D341Med (cell line): ENCODE measurements at regions not wholly inside any gene's neighbourhood (a gene's known extent, or its start where the extent isn't known, plus 50 kb on each side); places are given as distances from the start of the nearest gene placed in this dataset.
"Not testable (repeated sequence)": the region's sequence is repeated elsewhere in the genome, so short reads cannot be mapped to it uniquely, and the experiment has no call there.

Experiments used
- DNase-seq: peaks from one replicate; pipeline ENCODE4 v3.0.0; 2012; ENCODE audit warnings: low spot score

DNA sequence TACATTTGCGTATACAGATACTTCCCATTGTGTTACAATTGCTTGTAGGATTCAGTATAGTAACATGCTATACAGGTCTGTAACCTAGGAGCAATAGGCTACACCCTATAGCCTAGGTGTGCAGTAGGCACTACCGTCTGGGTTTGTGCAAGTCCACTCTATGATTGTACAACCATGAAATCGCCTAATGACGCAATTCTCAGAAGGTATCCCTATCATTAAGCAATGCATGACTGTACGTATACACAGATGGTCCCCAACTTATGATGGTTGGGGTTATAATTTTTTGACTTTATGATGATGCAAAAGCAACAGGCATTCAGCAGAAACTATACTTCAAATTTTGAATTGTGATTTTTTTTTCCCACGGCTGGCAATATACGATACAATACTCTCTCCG, 458.2 kb upstream of the NOX3 start:
- no peak for DNase-seq

DNA sequence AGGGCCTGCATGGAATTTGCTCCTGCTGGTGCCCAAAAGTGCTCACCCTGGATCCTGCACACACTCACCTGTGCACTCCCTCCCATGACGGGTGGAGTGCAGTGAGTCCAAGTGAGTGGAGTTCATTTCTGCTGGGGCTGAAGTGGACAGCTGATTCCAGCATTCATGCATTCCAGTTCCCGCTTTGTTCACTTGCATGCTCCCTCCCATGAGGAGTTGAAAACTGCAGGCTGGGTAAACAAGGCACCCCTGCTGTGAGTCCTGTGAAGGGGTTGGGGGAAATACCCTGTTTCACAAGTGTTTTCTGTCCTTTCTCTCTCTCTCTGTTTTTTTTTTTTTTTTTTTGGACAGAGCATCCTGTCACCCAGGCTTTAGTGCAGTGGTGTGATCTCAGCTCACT, 454.1 kb upstream of the NOX3 start:
- no peak for DNase-seq

DNA sequence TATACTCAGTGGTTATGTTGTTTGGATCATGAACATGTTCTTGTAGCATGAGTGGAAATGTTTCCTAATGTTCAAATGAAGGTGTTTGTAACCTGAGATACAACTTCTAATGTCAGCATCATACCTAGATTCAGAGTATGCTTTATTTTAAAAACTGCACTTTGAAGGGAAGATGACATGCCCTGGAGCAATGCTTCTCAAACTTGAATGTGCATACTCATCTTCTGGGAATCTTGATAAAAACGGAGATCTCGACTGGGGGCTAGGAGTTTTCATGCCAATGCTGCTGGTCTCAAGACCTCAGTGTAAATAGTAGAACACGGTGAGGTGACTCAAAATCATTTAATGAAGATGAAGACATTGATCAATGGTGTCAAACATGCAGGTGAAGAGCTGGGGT, 440.0 kb upstream of the NOX3 start:
- no peak for DNase-seq

DNA sequence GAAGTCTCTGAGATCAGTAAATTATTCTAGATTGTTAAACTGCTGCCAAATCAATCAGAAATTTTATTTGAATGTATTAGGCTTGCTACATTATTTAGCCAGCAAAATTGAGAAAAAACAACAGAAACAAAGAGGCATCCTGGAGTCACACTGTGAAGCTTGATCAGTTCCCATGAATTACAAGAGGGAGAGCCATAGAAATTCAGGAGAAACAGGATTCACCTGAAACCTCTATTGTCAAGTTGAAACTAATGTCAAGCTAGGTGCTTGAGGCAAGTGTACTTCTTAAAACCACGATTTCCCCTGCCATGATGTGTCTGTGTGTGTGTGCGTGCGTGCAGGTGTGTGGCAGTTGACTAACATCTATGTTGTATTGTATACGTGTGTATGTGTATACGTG, 439.1 kb upstream of the NOX3 start:
- no peak for DNase-seq

DNA sequence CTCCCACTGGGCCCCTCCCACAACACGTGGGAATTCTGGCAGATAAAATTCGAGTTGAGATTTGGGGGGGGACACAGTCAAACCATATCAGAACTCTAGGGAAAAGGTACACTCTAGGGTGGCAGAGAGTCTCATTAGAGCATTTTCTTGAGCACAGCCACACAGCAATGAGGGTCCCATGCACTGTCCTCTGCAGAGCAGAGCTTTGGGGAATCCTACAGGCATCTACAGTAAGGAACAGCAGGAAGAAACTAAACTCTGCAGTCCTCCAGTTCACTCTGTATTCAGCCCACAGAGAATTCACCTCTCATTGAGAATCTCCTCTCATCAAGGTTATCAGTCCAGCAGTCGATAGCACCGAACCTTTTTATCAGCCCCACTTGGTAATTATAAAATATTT, 438.6 kb upstream of the NOX3 start:
- no peak for DNase-seq

DNA sequence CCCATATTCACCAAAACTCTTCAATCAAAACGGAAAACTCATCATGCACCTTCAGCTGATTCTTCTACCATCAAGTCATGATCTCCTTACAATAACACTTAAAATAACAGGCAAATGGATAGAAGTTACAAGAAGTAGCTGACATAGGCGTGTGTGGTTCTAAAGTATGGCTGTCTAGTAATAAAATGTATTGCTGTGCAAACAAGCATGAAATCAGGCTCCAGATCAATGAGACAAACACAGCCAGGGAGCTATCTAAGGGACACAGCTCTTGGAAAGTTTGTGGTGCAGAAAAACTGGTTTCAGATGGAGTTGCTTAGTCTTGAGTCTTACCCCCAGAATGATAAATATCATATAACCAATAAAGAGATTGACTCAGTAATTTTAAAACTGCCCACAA, 434.8 kb upstream of the NOX3 start:
- no peak for DNase-seq

DNA sequence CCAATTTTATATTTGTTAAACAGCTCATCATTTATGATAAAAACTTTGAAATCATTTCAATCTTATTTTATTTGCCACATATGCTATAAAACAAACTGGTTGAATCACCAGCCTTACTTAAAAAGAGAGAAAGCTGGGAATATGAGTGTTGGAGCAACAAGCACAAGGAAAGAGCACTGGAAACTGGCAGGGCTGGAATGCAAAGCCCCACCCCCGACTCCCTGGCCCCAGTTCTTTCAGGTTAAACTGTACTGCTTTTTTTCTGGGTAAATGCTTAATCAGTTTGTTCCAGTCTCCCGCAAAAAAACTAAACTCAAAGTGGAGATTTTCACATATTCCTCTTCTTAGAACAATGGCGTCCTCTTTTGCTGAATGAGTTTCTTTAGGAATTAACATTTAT, 433.8 kb upstream of the NOX3 start:
- no peak for DNase-seq

DNA sequence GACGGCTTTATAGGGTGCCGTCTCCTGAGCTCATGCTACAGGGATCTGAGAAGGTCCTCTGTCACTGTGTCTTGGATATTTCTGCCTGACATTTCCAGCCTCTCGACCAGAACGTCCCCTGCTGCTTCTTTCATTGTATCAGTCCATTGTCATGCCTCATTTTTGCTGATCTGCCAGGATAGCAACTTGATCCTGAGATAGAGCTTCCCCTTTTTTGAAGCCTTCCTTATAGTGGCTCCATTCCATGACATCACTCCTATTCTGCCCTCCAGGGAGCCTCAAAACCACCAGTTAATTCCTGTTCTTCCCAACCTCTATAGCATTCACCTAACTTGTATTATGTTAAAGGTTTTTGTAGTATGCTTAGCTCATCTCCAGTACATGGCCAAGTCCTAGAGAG, 431.8 kb upstream of the NOX3 start:
- no peak for DNase-seq

DNA sequence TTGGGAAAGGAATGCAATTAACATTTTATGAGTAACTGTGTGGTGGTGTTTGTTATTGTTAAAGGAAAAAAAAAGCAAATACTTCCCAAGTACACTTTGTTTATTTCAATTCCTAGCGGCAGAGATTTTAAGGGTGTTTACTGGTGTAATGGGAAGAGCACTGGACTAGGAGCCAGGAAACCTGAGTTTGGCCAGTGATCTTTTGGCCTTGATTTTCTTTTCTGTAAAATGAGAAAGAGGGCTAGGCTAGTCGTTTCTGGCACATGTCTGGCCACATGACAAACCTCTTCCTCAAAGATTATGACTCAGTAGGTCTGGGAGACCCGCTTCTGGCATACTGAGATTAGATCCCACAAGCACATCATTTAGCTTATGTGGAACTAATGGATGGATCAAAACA, 428.1 kb upstream of the NOX3 start:
- DNase-seq: no peak

DNA sequence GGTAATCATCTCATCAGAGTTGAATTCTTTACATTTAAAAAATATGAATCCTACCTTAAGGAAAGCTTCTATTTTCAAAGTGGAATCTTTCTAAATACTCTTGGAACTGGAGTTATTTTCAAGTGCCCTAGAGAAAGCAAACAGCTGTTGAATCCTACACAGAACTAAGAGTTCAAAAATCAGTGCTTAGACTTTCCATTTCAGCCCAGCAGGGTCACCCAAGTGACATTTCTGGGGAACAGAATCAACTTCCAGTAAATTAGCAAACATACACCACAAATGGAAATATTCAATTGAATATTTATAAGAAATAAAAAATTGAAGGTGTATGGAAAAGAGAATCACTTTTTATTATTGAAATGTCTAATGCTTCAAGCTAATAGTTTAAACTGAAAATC, 427.7 kb upstream of the NOX3 start:
- no peak for DNase-seq

DNA sequence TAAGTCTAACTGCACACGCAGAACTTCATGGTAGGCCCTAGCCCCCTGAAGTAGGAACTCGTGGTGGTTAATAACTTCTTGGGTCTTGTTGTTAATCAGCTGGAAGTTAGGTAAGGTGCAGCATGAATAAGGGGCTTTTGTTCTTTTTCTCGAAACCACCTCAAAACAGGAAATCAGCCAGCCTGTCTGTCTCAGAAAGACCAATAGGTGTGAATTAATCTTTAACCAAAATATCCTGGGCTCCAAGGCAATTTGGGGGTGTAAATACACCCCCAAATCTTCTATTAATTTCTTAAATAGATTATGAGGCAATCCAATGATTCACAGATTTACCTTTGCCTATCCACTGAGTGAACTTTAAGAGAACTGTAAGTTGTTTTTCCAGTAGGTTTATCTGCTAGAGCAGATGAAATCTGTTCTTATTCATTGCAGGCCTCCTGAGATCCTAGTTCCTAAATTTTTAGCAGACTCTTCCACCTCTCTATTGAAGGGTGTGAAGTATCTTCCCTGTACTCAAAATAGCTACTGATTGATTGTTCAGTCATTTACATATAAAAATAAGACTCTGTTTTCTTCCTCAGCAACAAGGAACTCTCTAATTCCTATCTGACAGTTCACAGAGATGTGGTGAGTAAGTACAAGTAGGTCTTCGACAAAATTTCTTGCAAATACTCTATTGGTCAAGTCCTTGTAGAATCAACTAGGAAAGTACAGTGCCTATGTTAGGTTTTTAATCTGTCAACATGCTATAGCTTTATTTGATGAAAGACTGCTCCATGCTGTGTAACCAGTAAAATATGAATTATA, 427.1 kb upstream of the NOX3 start:
- DNase-seq: no peak

DNA sequence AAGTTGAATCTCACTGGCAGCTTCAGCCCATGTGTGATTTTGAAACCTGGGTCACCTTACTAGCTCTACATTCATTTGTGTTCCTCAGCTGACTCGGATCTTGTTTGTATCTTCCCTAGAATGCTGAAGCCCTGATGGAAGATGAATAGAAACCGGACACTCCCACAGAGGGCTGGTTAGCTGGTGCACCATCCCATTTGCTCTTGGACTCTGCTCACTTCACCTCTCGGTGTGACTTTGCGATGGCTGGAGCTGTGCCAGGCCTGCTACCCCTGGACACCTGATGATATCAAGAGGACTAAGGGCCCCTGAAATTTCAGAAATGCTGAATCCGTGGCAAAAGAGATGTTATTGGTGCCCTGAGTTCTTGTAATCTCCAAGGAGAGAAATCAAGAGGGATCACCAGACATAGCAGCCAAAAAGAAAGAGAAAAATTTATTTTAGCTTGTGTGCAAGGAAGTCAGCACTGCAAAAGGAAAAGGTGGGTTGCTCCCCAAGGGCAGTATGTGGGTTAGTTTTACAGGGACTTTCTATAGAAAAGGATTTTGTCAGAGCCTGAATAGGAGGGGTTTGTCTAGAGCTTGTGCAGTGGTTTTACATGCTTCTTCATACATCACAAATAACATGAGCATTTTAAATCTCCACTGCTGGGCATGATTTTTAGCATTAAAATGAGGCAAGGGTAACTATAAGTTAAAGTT, 426.3 kb upstream of the NOX3 start:
- no peak for DNase-seq

DNA sequence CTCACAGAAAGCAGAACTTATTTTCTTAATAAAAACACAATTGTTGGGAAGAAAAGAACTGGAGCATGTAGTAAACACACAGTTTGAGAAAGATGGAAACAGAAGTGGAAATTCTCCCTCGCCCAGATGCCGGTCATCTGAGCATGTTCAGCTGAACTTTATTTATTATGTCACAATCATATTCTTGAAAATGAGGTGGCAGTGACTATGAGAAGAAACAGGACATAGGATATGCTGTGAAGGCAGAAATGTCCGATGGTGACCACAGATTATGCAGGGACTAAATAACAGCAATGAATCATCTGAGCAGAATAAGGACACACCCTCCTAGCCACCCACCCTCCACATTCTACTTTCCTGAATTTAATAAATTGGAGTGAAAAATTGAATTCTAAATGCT, 425.3 kb upstream of the NOX3 start:
- DNase-seq: no peak

DNA sequence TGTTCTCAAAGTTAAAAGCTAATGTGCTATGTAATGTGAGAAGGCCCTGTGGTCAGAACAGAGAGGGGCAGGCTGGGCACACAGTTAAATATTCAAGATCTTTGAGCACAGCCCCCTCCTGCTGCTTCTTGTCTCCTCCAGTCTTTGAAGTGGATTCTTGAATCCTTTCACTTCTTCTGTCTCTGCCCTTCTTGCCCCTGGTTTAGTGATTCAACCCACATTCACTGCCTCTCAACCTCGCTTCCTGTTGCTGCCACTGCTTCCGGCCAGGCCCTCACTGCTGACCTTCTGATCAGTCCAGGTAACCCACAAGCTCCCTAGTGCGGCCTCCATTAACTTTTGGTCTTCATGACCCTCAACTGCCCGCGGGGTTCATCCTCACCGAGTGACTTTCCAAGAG, 417.3 kb upstream of the NOX3 start:
- no peak for DNase-seq

DNA sequence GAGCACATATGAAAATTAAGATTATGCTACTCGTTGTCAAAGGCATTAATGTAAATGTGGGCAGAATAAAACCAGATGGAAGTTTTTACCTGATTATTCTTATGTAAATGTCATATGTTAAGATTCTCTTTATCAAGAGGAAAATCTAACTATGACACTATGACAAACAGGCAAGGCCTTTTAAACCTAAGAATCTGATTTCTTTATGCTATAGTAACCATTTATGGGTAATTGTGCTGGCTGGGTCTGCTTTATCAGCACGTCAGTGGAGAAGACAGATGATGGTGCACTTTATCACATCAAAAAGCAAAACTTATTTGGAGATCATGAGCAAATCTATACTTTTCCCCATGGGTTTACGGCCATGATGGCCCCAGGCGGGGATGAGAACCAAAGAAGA, 412.0 kb upstream of the NOX3 start:
- DNase-seq: no peak

DNA sequence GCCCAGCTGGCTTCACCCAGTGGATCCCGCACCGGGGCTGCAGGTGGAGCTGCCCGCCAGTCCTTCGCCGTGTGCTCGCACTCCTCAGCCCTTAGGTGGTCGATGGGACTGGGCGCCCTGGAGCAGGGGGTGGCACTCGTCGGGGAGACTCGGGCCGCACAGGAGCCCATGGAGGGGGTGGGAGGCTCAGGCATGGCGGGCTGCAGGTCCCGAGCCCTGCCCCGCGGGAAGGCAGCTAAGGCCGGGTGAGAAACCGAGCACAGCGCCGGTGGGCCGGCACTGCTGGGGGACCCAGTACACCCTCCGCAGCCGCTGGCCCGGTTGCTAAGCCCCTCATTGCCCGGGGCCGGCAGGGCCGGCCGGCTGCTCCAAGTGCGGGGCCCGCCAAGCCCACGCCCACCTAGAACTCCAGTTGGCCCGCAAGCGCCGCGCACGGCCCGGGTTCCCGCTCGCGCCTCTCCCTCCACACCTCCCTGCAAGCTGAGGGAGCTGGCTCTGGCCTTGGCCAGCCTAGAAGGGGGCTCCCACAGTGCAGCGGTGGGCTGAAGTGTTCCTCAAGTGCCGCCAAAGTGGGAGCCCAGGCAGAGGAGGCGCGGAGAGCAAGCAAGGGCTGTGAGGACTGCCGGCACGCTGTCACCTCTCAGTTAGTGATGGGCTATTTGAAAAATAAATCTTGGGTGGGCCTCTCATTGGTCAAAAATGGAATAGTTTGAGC, 411.2 kb upstream of the NOX3 start:
- DNase-seq: not testable (repeated sequence)

DNA sequence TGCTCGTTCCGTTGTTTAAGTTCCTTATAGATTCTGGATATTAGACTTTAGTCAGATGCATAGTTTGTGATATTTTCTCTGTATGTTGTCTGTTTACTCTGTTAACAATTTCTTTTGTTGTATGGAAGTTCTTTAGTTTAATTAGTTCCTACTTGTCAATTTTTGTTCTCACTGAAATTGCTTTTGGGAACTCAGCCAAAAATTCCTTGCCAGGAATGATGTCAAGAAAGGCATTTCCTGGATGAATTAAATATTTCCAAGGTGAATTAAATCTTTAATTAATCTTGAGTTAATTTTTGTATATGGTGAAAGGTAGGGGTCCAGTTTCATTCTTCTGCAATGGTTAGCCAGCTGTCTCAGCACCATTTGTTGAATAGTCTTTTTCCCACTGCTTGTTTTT, 406.2 kb upstream of the NOX3 start:
- DNase-seq: no peak

DNA sequence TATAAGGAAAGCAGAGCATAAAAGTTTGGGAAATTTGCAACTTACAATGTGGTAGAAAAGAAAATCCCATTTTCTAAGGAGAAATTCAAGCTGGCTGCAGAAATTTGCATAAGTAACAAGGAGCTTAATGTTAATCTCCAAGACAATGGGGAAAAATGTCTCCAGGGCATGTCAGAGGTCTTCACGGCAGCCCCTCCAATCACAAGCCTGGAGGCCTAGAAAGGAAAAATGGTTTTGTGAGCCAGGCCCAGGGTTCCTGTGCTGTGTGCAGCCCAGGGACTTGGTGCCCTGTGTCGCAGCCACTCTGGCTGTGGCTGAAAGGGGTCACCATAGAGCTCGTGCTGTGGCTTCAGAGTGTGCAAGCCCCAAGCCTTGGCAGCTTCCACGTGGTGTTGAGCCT, 403.3 kb upstream of the NOX3 start:
- not testable (repeated sequence) for DNase-seq

DNA sequence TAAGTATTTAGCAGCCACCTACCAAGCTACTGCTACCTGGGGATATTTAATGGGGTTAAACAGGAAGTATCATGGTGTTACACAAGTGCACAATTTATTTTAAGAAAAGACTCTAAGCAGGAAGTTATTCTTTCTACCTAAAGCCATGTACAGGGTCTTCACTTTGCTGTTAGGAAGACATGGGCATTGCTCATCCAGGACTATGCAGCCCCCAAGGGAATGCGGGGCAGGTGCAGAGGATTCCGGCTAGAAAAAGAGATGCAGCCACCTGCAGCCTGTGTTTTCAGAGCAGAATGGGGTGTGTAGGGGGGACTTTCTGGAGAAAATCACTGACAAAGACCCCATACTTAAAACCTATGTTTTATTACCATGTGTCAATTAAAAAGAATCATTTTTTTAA, 399.1 kb upstream of the NOX3 start:
- no peak for DNase-seq

DNA sequence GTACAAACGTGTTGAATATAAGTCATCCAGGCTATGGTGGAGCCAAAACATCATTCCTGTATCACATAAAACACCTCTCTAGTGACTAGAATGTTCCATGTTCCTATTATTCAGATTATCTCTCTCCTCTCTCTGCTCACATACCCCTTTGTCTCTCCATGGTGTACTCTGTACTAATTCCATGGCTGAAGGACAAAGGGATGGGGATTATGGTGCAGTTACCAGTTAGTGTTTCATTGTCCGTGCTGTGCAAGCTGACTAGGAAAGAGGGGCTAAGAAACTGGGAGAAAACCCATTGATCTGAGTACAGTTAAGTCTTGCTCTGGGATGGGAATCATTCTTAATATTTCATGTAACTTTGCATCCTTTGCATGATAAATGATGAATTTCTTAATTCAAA, 397.4 kb upstream of the NOX3 start:
- no peak for DNase-seq

DNA sequence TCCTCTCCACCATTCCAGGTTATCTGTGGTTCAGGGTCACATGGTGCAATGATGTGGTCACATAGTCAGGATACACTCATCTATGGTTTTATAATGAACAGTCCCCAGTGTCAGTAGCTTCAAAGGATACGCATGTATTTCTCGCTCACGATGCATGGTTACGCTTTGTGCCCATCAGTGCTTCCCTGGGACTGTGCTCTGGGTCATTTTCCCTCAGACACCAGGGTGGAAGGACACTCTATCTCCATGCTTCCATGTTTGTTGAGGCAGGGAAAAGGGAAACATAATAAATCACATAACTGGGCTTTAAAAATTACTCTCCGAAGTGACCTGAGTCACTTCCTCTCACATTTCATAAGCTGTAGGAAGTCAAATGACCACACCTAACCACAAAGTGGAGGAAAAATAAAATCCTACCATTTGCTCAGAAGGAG, 394.8 kb upstream of the NOX3 start:
- DNase-seq: no peak

DNA sequence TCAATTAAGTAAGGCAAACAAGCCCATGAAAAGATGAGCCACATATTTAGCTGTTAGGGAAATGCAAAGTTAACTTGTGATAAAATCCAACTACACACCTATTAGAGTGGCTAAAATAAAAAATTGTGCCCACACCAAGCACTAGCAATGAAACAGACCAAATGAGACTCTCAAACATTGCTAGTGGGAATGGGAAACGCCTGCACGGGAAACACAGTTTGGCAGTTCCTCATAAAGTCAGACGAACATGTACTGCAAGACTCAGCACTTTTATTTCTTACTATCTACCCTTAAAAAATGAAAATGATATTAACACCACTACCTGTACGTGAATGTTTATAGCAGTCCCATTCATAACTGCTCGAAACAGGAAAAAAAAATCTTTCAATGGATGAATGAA, 392.1 kb upstream of the NOX3 start:
- DNase-seq: no peak

DNA sequence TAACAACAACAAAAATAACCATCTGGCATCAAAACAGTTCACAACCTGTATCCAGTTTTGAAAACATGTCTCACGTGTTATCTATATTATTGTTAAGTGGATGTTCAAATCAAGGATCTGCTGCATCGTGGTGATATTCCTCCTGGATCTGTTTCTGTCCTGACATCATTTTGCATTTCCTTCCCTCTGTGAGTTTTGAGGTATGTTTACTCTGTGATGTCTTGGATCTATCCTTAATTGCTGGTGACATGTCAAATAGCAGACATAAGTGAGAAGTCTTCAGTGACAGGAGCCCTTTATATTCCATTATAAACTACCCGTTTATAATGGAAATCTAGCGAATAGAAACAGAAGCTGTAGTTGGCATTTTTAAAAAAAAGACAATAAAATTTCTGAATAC, 381.8 kb upstream of the NOX3 start:
- DNase-seq: no peak
